DOHH2 (cell line): ENCODE measurements at regions not wholly inside any gene's neighbourhood (a gene's known extent, or its start where the extent isn't known, plus 50 kb on each side); places are given as distances from the start of the nearest gene placed in this dataset.
A peak's percentile ranks its signal among the peaks of the same experiment; 100 is the strongest.

Source experiments
- H3F3A ChIP-seq: fragments of 200-600 bp; sonication (generic), shearing (Covaris generic); 2 replicates; pipeline ENCODE4 v1.6.0; 2016; ENCODE audit warnings: antibody characterized with exemption, mild to moderate bottlenecking; ENCODE audit not compliant: control insufficient read depth, insufficient read depth
- H3K27ac ChIP-seq: fragments of 200-600 bp; sonication (generic); 2 replicates; pipeline ENCODE4 v1.5.1; 2014; ENCODE audit warnings: low read depth, mild to moderate bottlenecking, low read length, moderate library complexity
- H3K27me3 ChIP-seq: fragments of 200-600 bp; sonication (generic); 2 replicates; pipeline ENCODE4 v1.6.1; 2014; ENCODE audit warnings: mild to moderate bottlenecking, low read length, mixed read lengths; ENCODE audit not compliant: control insufficient read depth
- H3K36me3 ChIP-seq: fragments of 200-600 bp; sonication (generic); 2 replicates; pipeline ENCODE4 v1.6.1; 2014; ENCODE audit warnings: mild to moderate bottlenecking, low read length, moderate library complexity, mixed read lengths; ENCODE audit not compliant: control insufficient read depth
- H3K4me1 ChIP-seq: fragments of 200-600 bp; sonication (generic); 2 replicates; pipeline ENCODE4 v1.6.1; 2014; ENCODE audit warnings: mild to moderate bottlenecking, low read length, mixed read lengths; ENCODE audit not compliant: control insufficient read depth
- H3K4me2 ChIP-seq: fragments of 200-600 bp; sonication (generic); 2 replicates; pipeline ENCODE4 v1.6.0; 2014; ENCODE audit warnings: mild to moderate bottlenecking, low read length, moderate library complexity
- H3K4me3 ChIP-seq: fragments of 200-600 bp; sonication (generic); 2 replicates; pipeline ENCODE4 v1.5.1; 2014; ENCODE audit warnings: mild to moderate bottlenecking, low read length, mixed read lengths
- H3K79me2 ChIP-seq: fragments of 200-600 bp; sonication (generic); 2 replicates; pipeline ENCODE4 v1.6.1; 2014; ENCODE audit warnings: mild to moderate bottlenecking, low read length, mixed read lengths; ENCODE audit not compliant: control insufficient read depth
- H3K9me2 ChIP-seq: fragments of 200-600 bp; sonication (generic); replicated peaks from 2 replicates; pipeline ENCODE4 v1.6.1; 2014; ENCODE audit warnings: mild to moderate bottlenecking, low read length, mixed read lengths; ENCODE audit not compliant: control insufficient read depth
- H3K9me3 ChIP-seq: fragments of 200-600 bp; sonication (generic); 2 replicates; pipeline ENCODE4 v1.6.1; 2014; ENCODE audit warnings: antibody characterized with exemption, low read length, mixed read lengths; ENCODE audit not compliant: control insufficient read depth, insufficient read depth
- H4K20me1 ChIP-seq: fragments of 200-600 bp; sonication (generic); 2 replicates; pipeline ENCODE4 v1.6.0; 2014; ENCODE audit warnings: low read depth, mild to moderate bottlenecking, antibody characterized with exemption, low read length, moderate library complexity; ENCODE audit not compliant: control insufficient read depth, insufficient read depth
- CTCF ChIP-seq: fragments of 200-600 bp; sonication (generic); IDR thresholded peaks from one replicate; pipeline ENCODE4 v1.5.1; 2014; ENCODE audit warnings: antibody characterized with exemption, mild to moderate bottlenecking, low read depth, low read length; ENCODE audit not compliant: poor library complexity, severe bottlenecking
- EZH2phosphoT487 ChIP-seq: fragments of 200-600 bp; sonication (generic); IDR thresholded peaks from 2 replicates; pipeline ENCODE4 v1.6.1; 2017; ENCODE audit warnings: borderline replicate concordance, mild to moderate bottlenecking, antibody characterized with exemption, low read length, moderate library complexity, mixed read lengths

GRCh38 chr17:51455931-51456330 is 195.6 kb downstream of the UTP18 start:
- TF ChIP-seq CTCF (no peak), EZH2phosphoT487 (no peak)
- no peaks in the 10 kb centered on the region for H3K9me3 ChIP-seq
- no peak overlapping the region for H3K27ac ChIP-seq
- H3K4me3 ChIP-seq = no peak overlapping the region
- H3K9me2 ChIP-seq = no peaks in the 10 kb centered on the region
- H4K20me1 ChIP-seq = no peaks in the 10 kb centered on the region
- no peak overlapping the region for H3K4me2 ChIP-seq
- no peaks in the 10 kb centered on the region for H3F3A ChIP-seq
- no peaks in the 10 kb centered on the region for H3K79me2 ChIP-seq
- H3K36me3 ChIP-seq = no peaks in the 10 kb centered on the region
- H3K4me1 ChIP-seq = no peaks in the 10 kb centered on the region
- peaks cover 3% of the 10 kb centered on the region; the same call in 1 of the 2 replicates for H3K27me3 ChIP-seq

- Histone ChIP-seq H3K9me3 (no peaks in the 10 kb centered on the region), H3K27me3 (peaks cover 3% of the 10 kb centered on the region; the same call in 1 of the 2 replicates), H3K4me1 (no peaks in the 10 kb centered on the region), H3K79me2 (no peaks in the 10 kb centered on the region), H3K9me2 (no peaks in the 10 kb centered on the region), H3K36me3 (no peaks in the 10 kb centered on the region), H3K4me2 (no peak overlapping the region), H3K4me3 (no peak overlapping the region), H3K27ac (no peak overlapping the region), H4K20me1 (no peaks in the 10 kb centered on the region), H3F3A (no peaks in the 10 kb centered on the region)
- no peak for TF ChIP-seq CTCF
- no peak for TF ChIP-seq EZH2phosphoT487
Measured at GRCh38 chr17:51456942-51457341, 196.6 kb downstream of the UTP18 start.

- Histone ChIP-seq H3K9me2 (no peaks in the 10 kb centered on the region), H3F3A (no peaks in the 10 kb centered on the region), H4K20me1 (no peaks in the 10 kb centered on the region), H3K27me3 (peaks cover 3% of the 10 kb centered on the region; the same call in 1 of the 2 replicates), H3K27ac (no peak overlapping the region), H3K4me2 (no peak overlapping the region), H3K4me3 (no peak overlapping the region), H3K4me1 (no peaks in the 10 kb centered on the region), H3K79me2 (no peaks in the 10 kb centered on the region), H3K36me3 (no peaks in the 10 kb centered on the region), H3K9me3 (no peaks in the 10 kb centered on the region)
- TF ChIP-seq EZH2phosphoT487 (no peak), CTCF (peak; percentile 90)
Measured at GRCh38 chr17:51461578-51462004, 201.2 kb downstream of the UTP18 start.
